ENCODE measurements at regions not wholly inside any gene's neighbourhood (a gene's known extent, or its start where the extent isn't known, plus 50 kb on each side); places are given as distances from the start of the nearest gene placed in this dataset.
A peak's percentile ranks its signal among the peaks of the same experiment; 100 is the strongest.

GRCh38 chr4:92101737-92102172 lies 202.0 kb upstream of the GRID2 start:
- DNase-seq (no peak), ATAC-seq (no peak)
- Mint-ChIP-seq H3K4me3 (no peak overlapping the region), H3K9me3 (peaks cover 0 to 25% (median 3%) of the 10 kb centered on the region in 9 donors), H3K36me3 (no peaks in the 10 kb centered on the region), H3K27me3 (no peaks in the 10 kb centered on the region), H3K27ac (no peak overlapping the region), H3K4me1 (no peaks in the 10 kb centered on the region)
- POLR2A ChIA-PET: no interaction called here

GRCh38 chr4:92104506-92104905 lies 199.3 kb upstream of the GRID2 start:
- Mint-ChIP-seq H3K27ac (no peak overlapping the region), H3K4me3 (no peak overlapping the region), H3K27me3 (no peaks in the 10 kb centered on the region), H3K4me1 (no peaks in the 10 kb centered on the region), H3K36me3 (no peaks in the 10 kb centered on the region), H3K9me3 (peaks cover 0 to 22% (median 3%) of the 10 kb centered on the region in 9 donors)
- POLR2A ChIA-PET: no interaction called here
- no peak for DNase-seq
- ATAC-seq: no peak

- no peak overlapping the region for H3K4me3 Mint-ChIP-seq
- peaks cover 0 to 20% (median 3%) of the 10 kb centered on the region in 9 donors for H3K9me3 Mint-ChIP-seq
- no peaks in the 10 kb centered on the region for H3K36me3 Mint-ChIP-seq
- no peak overlapping the region for H3K27ac Mint-ChIP-seq
- no peak for DNase-seq
- no peaks in the 10 kb centered on the region for H3K4me1 Mint-ChIP-seq
- no peaks in the 10 kb centered on the region for H3K27me3 Mint-ChIP-seq
- ATAC-seq: no peak
- POLR2A ChIA-PET: no interaction called here
Measured at GRCh38 chr4:92106816-92107215, 196.9 kb upstream of the GRID2 start.

- Mint-ChIP-seq H3K4me3 (no peak overlapping the region), H3K4me1 (no peaks in the 10 kb centered on the region), H3K36me3 (no peaks in the 10 kb centered on the region), H3K27me3 (no peaks in the 10 kb centered on the region), H3K27ac (no peak overlapping the region), H3K9me3 (peaks cover 0 to 15% (median 0%) of the 10 kb centered on the region in 9 donors)
- no peak for DNase-seq
- POLR2A ChIA-PET: no interaction called here
- ATAC-seq: no peak
Measured at GRCh38 chr4:92111493-92111892, 192.3 kb upstream of the GRID2 start.

GRCh38 chr4:92112805-92113204 lies 191.0 kb upstream of the GRID2 start:
- DNase-seq: no peak
- no peaks in the 10 kb centered on the region for H3K4me1 Mint-ChIP-seq
- no peaks in the 10 kb centered on the region for H3K27me3 Mint-ChIP-seq
- POLR2A ChIA-PET: no interaction called here
- H3K36me3 Mint-ChIP-seq: no peaks in the 10 kb centered on the region
- no peak overlapping the region for H3K27ac Mint-ChIP-seq
- no peak for ATAC-seq
- H3K9me3 Mint-ChIP-seq: peaks cover 0 to 12% (median 2%) of the 10 kb centered on the region in 9 donors
- no peak overlapping the region for H3K4me3 Mint-ChIP-seq

GRCh38 chr4:92120810-92121498 lies 182.8 kb upstream of the GRID2 start:
- Mint-ChIP-seq H3K9me3 (peaks cover 0 to 17% (median 4%) of the 10 kb centered on the region in 9 donors), H3K4me3 (no peak overlapping the region), H3K27me3 (no peaks in the 10 kb centered on the region), H3K36me3 (peaks cover 0 to 6% (median 0%) of the 10 kb centered on the region in 3 donors), H3K4me1 (no peaks in the 10 kb centered on the region), H3K27ac (no peak overlapping the region)
- POLR2A ChIA-PET: no interaction called here
- no peak for ATAC-seq
- DNase-seq: no peak

GRCh38 chr4:92122911-92123310 lies 180.9 kb upstream of the GRID2 start:
- Mint-ChIP-seq H3K4me3 (no peak overlapping the region), H3K9me3 (peaks cover 2 to 22% (median 6%) of the 10 kb centered on the region in 9 donors), H3K27me3 (no peaks in the 10 kb centered on the region), H3K4me1 (no peaks in the 10 kb centered on the region), H3K36me3 (peaks cover 0 to 6% (median 0%) of the 10 kb centered on the region in 3 donors), H3K27ac (no peak overlapping the region)
- DNase-seq (no peak), ATAC-seq (no peak)
- POLR2A ChIA-PET: no interaction called here

GRCh38 chr4:92128676-92129075 lies 175.1 kb upstream of the GRID2 start:
- H3K36me3 Mint-ChIP-seq: peaks cover 0 to 3% (median 0%) of the 10 kb centered on the region in 3 donors
- POLR2A ChIA-PET: no interaction called here
- DNase-seq (no peak), ATAC-seq (no peak)
- no peak overlapping the region for H3K27ac Mint-ChIP-seq
- H3K4me3 Mint-ChIP-seq: no peak overlapping the region
- no peaks in the 10 kb centered on the region for H3K27me3 Mint-ChIP-seq
- H3K4me1 Mint-ChIP-seq: no peaks in the 10 kb centered on the region
- H3K9me3 Mint-ChIP-seq: peaks cover 8 to 48% (median 25%) of the 10 kb centered on the region in 9 donors

- no peaks in the 10 kb centered on the region for H3K4me1 Mint-ChIP-seq
- ATAC-seq (no peak), DNase-seq (peak in 1 of 10 donors; percentile 55)
- no peaks in the 10 kb centered on the region for H3K27me3 Mint-ChIP-seq
- peaks cover 0 to 3% (median 0%) of the 10 kb centered on the region in 3 donors for H3K36me3 Mint-ChIP-seq
- H3K9me3 Mint-ChIP-seq: peaks cover 8 to 54% (median 28%) of the 10 kb centered on the region in 9 donors
- no peak overlapping the region for H3K4me3 Mint-ChIP-seq
- no peak overlapping the region for H3K27ac Mint-ChIP-seq
- POLR2A ChIA-PET: no interaction called here
Measured at GRCh38 chr4:92129408-92129994, 174.3 kb upstream of the GRID2 start.

- DNase-seq (no peak), ATAC-seq (no peak)
- H3K27ac Mint-ChIP-seq: no peak overlapping the region
- no peaks in the 10 kb centered on the region for H3K27me3 Mint-ChIP-seq
- H3K4me3 Mint-ChIP-seq: no peak overlapping the region
- H3K36me3 Mint-ChIP-seq: peaks cover 0 to 8% (median 0%) of the 10 kb centered on the region in 3 donors
- no peaks in the 10 kb centered on the region for H3K4me1 Mint-ChIP-seq
- POLR2A ChIA-PET: no interaction called here
- H3K9me3 Mint-ChIP-seq: peaks cover 2 to 37% (median 28%) of the 10 kb centered on the region in 9 donors
Measured at GRCh38 chr4:92136434-92136833, 167.3 kb upstream of the GRID2 start.

GRCh38 chr4:92163348-92163747 lies 140.4 kb upstream of the GRID2 start:
- no peak for DNase-seq
- POLR2A ChIA-PET: no interaction called here
- no peaks in the 10 kb centered on the region for H3K4me1 Mint-ChIP-seq
- peaks cover 0 to 4% (median 0%) of the 10 kb centered on the region in 3 donors for H3K36me3 Mint-ChIP-seq
- H3K9me3 Mint-ChIP-seq: peaks cover 3 to 53% (median 19%) of the 10 kb centered on the region in 9 donors
- H3K27ac Mint-ChIP-seq: no peak overlapping the region
- no peaks in the 10 kb centered on the region for H3K27me3 Mint-ChIP-seq
- H3K4me3 Mint-ChIP-seq: no peak overlapping the region
- ATAC-seq: no peak

GRCh38 chr4:92170340-92170739 lies 133.4 kb upstream of the GRID2 start:
- no peak for ATAC-seq
- POLR2A ChIA-PET: no interaction called here
- no peak overlapping the region for H3K4me3 Mint-ChIP-seq

GRCh38 chr4:92172203-92172602 lies 131.6 kb upstream of the GRID2 start:
- ATAC-seq (no peak), DNase-seq (no peak)
- H3K4me3 Mint-ChIP-seq: no peak overlapping the region
- H3K36me3 Mint-ChIP-seq: no peaks in the 10 kb centered on the region
- H3K9me3 Mint-ChIP-seq: peaks cover 0 to 21% (median 4%) of the 10 kb centered on the region in 9 donors
- no peaks in the 10 kb centered on the region for H3K4me1 Mint-ChIP-seq
- no peaks in the 10 kb centered on the region for H3K27me3 Mint-ChIP-seq
- POLR2A ChIA-PET: no interaction called here
- H3K27ac Mint-ChIP-seq: no peak overlapping the region

More at GRCh38 chr4:92170340-92170739, 133.4 kb upstream of the GRID2 start:
- Mint-ChIP-seq H3K27ac (no peak overlapping the region), H3K9me3 (peaks cover 0 to 23% (median 10%) of the 10 kb centered on the region in 9 donors), H3K27me3 (no peaks in the 10 kb centered on the region), H3K4me1 (no peaks in the 10 kb centered on the region), H3K36me3 (no peaks in the 10 kb centered on the region)
- no peak for DNase-seq

- POLR2A ChIA-PET: no interaction called here
- H3K4me1 Mint-ChIP-seq: no peaks in the 10 kb centered on the region
- H3K9me3 Mint-ChIP-seq: peaks cover 0 to 16% (median 5%) of the 10 kb centered on the region in 9 donors
- no peaks in the 10 kb centered on the region for H3K27me3 Mint-ChIP-seq
- no peaks in the 10 kb centered on the region for H3K36me3 Mint-ChIP-seq
- ATAC-seq (no peak), DNase-seq (no peak)
- H3K27ac Mint-ChIP-seq: no peak overlapping the region
- no peak overlapping the region for H3K4me3 Mint-ChIP-seq
Measured at GRCh38 chr4:92175250-92175649, 128.5 kb upstream of the GRID2 start.
